ENCODE measurements at regions not wholly inside any gene's neighbourhood (a gene's known extent, or its start where the extent isn't known, plus 50 kb on each side); places are given as distances from the start of the nearest gene placed in this dataset.

DNA sequence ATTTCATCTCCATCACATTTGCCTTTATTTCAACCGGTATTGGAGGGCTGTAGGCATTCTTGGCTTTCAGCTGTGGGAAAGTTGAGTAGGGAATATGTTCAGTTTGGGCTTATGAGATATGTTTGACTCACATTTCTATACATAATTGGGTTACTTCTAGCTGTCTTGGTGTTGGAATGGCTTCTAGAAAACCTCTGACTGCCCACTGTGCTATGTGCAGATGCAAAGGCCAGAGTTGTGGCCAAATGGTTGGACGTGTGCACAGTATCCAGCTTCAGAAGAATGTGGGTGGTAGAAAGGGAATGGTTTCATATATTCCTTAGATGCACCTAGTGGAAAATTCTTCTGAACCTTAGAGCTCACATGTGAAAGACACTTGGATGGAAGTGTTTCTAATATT is 92.6 kb upstream of the H2AZ1 start:
- no peak overlapping the region for H3K27ac ChIP-seq (ENCODE audit: low read depth, low read length)
- no peaks in the 10 kb centered on the region for H3K36me3 ChIP-seq (ENCODE audit: control insufficient read depth in 1 of 2, insufficient read depth in 2 of 2, low read length in 2 of 2)
- no peak overlapping the region for H3K9ac ChIP-seq (ENCODE audit: low read depth in 1 of 2, low read length in 2 of 2)
- no peaks in the 10 kb centered on the region for H3K27me3 ChIP-seq (ENCODE audit: control insufficient read depth in 1 of 2, insufficient read depth in 2 of 2, low read length in 2 of 2)
- no peaks in the 10 kb centered on the region for H3K4me1 ChIP-seq (ENCODE audit: control insufficient read depth in 1 of 2, insufficient read depth in 2 of 2, low read length in 2 of 2)
- H3K4me3 ChIP-seq (ENCODE audit: low read depth in 1 of 2, low read length in 2 of 2), result no peak overlapping the region
- no peaks in the 10 kb centered on the region for H3K9me3 ChIP-seq (ENCODE audit: control insufficient read depth in 1 of 2, low read length in 2 of 2)

- Histone ChIP-seq H3K4me3 (ENCODE audit: low read depth in 1 of 2, low read length in 2 of 2) (no peak overlapping the region), H3K9me3 (ENCODE audit: control insufficient read depth in 1 of 2, low read length in 2 of 2) (no peaks in the 10 kb centered on the region)
These were observed 92.2 kb upstream of the H2AZ1 start for GRCh38 chr4:100042235-100042634.

DNA sequence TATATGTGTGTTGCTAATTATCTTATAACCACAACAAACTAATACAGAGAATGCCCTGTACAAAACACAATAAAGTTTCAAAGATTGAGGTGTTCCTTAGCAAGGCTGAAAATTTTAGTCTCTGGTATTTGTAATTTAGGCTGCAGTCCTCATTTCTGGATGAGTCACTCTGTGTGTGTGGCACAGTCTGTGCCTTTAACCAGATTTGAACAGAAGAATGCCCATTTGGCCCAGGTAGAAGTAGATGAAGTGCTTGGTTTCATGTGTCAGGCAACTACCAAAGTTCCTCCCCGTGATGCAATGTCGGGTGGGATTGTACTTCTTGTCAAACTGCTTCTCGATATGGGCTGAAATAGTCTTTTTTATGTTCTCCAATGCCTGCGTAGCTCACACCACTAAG is 91.6 kb upstream of the H2AZ1 start:
- Histone ChIP-seq H3K27ac (ENCODE audit: low read depth, low read length) (no peak overlapping the region), H3K36me3 (ENCODE audit: control insufficient read depth in 1 of 2, insufficient read depth in 2 of 2, low read length in 2 of 2) (no peaks in the 10 kb centered on the region), H3K4me3 (ENCODE audit: low read depth in 1 of 2, low read length in 2 of 2) (no peak overlapping the region), H3K9ac (ENCODE audit: low read depth in 1 of 2, low read length in 2 of 2) (no peak overlapping the region), H3K9me3 (ENCODE audit: control insufficient read depth in 1 of 2, low read length in 2 of 2) (no peaks in the 10 kb centered on the region), H3K4me1 (ENCODE audit: control insufficient read depth in 1 of 2, insufficient read depth in 2 of 2, low read length in 2 of 2) (no peaks in the 10 kb centered on the region), H3K27me3 (ENCODE audit: control insufficient read depth in 1 of 2, insufficient read depth in 2 of 2, low read length in 2 of 2) (no peaks in the 10 kb centered on the region)

More at GRCh38 chr4:100042235-100042634, 92.2 kb upstream of the H2AZ1 start:
- no peaks in the 10 kb centered on the region for H3K27me3 ChIP-seq (ENCODE audit: control insufficient read depth in 1 of 2, insufficient read depth in 2 of 2, low read length in 2 of 2)
- H3K36me3 ChIP-seq (ENCODE audit: control insufficient read depth in 1 of 2, insufficient read depth in 2 of 2, low read length in 2 of 2), result no peaks in the 10 kb centered on the region
- no peak overlapping the region for H3K9ac ChIP-seq (ENCODE audit: low read depth in 1 of 2, low read length in 2 of 2)
- no peaks in the 10 kb centered on the region for H3K4me1 ChIP-seq (ENCODE audit: control insufficient read depth in 1 of 2, insufficient read depth in 2 of 2, low read length in 2 of 2)
- H3K27ac ChIP-seq (ENCODE audit: low read depth, low read length), result no peak overlapping the region

GRCh38 chr4:100034023-100034664 is 84.1 kb upstream of the H2AZ1 start:
- H3K4me1 ChIP-seq (ENCODE audit: control insufficient read depth in 1 of 2, insufficient read depth in 2 of 2, low read length in 2 of 2), result no peaks in the 10 kb centered on the region
- H3K27me3 ChIP-seq (ENCODE audit: control insufficient read depth in 1 of 2, insufficient read depth in 2 of 2, low read length in 2 of 2), result no peaks in the 10 kb centered on the region
- no peak overlapping the region for H3K27ac ChIP-seq (ENCODE audit: low read depth, low read length)
- no peak overlapping the region for H3K4me3 ChIP-seq (ENCODE audit: low read depth in 1 of 2, low read length in 2 of 2)
- no peaks in the 10 kb centered on the region for H3K9me3 ChIP-seq (ENCODE audit: control insufficient read depth in 1 of 2, low read length in 2 of 2)
- H3K36me3 ChIP-seq (ENCODE audit: control insufficient read depth in 1 of 2, insufficient read depth in 2 of 2, low read length in 2 of 2), result no peaks in the 10 kb centered on the region
- no peak overlapping the region for H3K9ac ChIP-seq (ENCODE audit: low read depth in 1 of 2, low read length in 2 of 2)

GRCh38 chr4:100026066-100026465 is 76.0 kb upstream of the H2AZ1 start:
- Histone ChIP-seq H3K36me3 (ENCODE audit: control insufficient read depth in 1 of 2, insufficient read depth in 2 of 2, low read length in 2 of 2) (no peaks in the 10 kb centered on the region), H3K4me3 (ENCODE audit: low read depth in 1 of 2, low read length in 2 of 2) (no peak overlapping the region), H3K27ac (ENCODE audit: low read depth, low read length) (no peak overlapping the region), H3K9me3 (ENCODE audit: control insufficient read depth in 1 of 2, low read length in 2 of 2) (no peaks in the 10 kb centered on the region), H3K4me1 (ENCODE audit: control insufficient read depth in 1 of 2, insufficient read depth in 2 of 2, low read length in 2 of 2) (no peaks in the 10 kb centered on the region), H3K9ac (ENCODE audit: low read depth in 1 of 2, low read length in 2 of 2) (no peak overlapping the region), H3K27me3 (ENCODE audit: control insufficient read depth in 1 of 2, insufficient read depth in 2 of 2, low read length in 2 of 2) (no peaks in the 10 kb centered on the region)

- Histone ChIP-seq H3K4me1 (ENCODE audit: control insufficient read depth in 1 of 2, insufficient read depth in 2 of 2, low read length in 2 of 2) (no peaks in the 10 kb centered on the region), H3K4me3 (ENCODE audit: low read depth in 1 of 2, low read length in 2 of 2) (no peak overlapping the region), H3K27ac (ENCODE audit: low read depth, low read length) (no peak overlapping the region), H3K36me3 (ENCODE audit: control insufficient read depth in 1 of 2, insufficient read depth in 2 of 2, low read length in 2 of 2) (no peaks in the 10 kb centered on the region), H3K9ac (ENCODE audit: low read depth in 1 of 2, low read length in 2 of 2) (no peak overlapping the region), H3K27me3 (ENCODE audit: control insufficient read depth in 1 of 2, insufficient read depth in 2 of 2, low read length in 2 of 2) (no peaks in the 10 kb centered on the region), H3K9me3 (ENCODE audit: control insufficient read depth in 1 of 2, low read length in 2 of 2) (no peaks in the 10 kb centered on the region)
These were observed 73.7 kb upstream of the H2AZ1 start for GRCh38 chr4:100023800-100024199.

DNA sequence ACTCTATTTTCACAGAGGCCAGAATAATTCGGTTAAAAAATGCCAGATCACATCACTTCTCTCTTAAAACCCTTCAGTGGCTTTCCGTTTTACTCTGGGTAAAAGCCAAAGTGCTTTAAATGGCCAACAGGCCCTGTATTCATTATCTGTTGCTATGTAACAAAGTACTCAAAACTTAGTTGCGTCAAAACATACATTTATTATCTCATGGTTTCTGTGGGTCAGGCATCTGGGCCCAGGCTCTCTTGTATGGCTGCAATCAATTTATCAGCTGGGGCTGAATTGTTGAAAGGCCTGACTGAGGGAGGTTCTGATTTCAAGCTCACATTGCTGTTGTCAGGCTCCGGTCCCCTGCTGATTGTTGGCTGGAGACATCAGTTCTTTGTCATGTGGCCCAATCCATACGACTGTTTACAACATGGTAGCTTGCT is 72.7 kb upstream of the H2AZ1 start:
- Histone ChIP-seq H3K9ac (ENCODE audit: low read depth in 1 of 2, low read length in 2 of 2) (no peak overlapping the region), H3K9me3 (ENCODE audit: control insufficient read depth in 1 of 2, low read length in 2 of 2) (no peaks in the 10 kb centered on the region), H3K36me3 (ENCODE audit: control insufficient read depth in 1 of 2, insufficient read depth in 2 of 2, low read length in 2 of 2) (no peaks in the 10 kb centered on the region), H3K4me1 (ENCODE audit: control insufficient read depth in 1 of 2, insufficient read depth in 2 of 2, low read length in 2 of 2) (no peaks in the 10 kb centered on the region), H3K27ac (ENCODE audit: low read depth, low read length) (no peak overlapping the region), H3K27me3 (ENCODE audit: control insufficient read depth in 1 of 2, insufficient read depth in 2 of 2, low read length in 2 of 2) (no peaks in the 10 kb centered on the region), H3K4me3 (ENCODE audit: low read depth in 1 of 2, low read length in 2 of 2) (no peak overlapping the region)

- no peak overlapping the region for H3K27ac ChIP-seq (ENCODE audit: low read depth, low read length)
- H3K27me3 ChIP-seq (ENCODE audit: control insufficient read depth in 1 of 2, insufficient read depth in 2 of 2, low read length in 2 of 2), result no peaks in the 10 kb centered on the region
- no peaks in the 10 kb centered on the region for H3K4me1 ChIP-seq (ENCODE audit: control insufficient read depth in 1 of 2, insufficient read depth in 2 of 2, low read length in 2 of 2)
- no peak overlapping the region for H3K4me3 ChIP-seq (ENCODE audit: low read depth in 1 of 2, low read length in 2 of 2)
- H3K36me3 ChIP-seq (ENCODE audit: control insufficient read depth in 1 of 2, insufficient read depth in 2 of 2, low read length in 2 of 2), result no peaks in the 10 kb centered on the region
- H3K9me3 ChIP-seq (ENCODE audit: control insufficient read depth in 1 of 2, low read length in 2 of 2), result no peaks in the 10 kb centered on the region
- H3K9ac ChIP-seq (ENCODE audit: low read depth in 1 of 2, low read length in 2 of 2), result no peak overlapping the region
These were observed 69.7 kb upstream of the H2AZ1 start for GRCh38 chr4:100019821-100020220.

DNA sequence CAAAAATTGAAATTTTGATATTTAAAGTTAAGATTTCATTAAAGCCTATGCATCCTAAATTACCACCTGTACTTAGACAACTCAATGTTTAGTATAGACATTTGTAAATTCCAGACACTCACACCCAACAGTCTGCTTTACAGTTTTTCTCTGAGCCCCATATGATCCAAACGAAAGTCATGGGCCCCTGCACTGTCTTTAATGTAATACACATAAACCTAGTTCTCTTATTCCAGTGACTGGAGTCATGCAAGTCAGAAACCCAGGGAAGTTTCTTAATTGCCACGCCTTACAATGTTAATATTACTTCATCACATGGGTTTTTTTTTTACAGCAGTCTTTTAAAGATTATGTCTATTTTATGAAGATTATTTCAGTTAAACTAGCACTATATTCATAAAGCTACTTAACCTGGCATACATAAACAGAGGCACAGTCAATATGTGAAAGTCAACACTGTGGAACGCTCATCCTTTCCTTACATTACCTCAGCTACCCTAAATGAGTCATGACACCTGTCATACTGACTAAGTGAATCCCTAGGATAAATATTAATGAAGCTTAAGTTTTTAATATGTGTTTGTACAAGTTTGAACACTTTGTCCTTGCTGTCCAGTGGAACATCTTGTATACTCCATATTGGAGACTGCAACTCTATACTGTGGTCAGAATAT is 67.7 kb upstream of the H2AZ1 start:
- no peaks in the 10 kb centered on the region for H3K36me3 ChIP-seq (ENCODE audit: control insufficient read depth in 1 of 2, insufficient read depth in 2 of 2, low read length in 2 of 2)
- H3K4me3 ChIP-seq (ENCODE audit: low read depth in 1 of 2, low read length in 2 of 2), result no peak overlapping the region
- no peak overlapping the region for H3K9ac ChIP-seq (ENCODE audit: low read depth in 1 of 2, low read length in 2 of 2)
- H3K27ac ChIP-seq (ENCODE audit: low read depth, low read length), result no peak overlapping the region
- no peaks in the 10 kb centered on the region for H3K9me3 ChIP-seq (ENCODE audit: control insufficient read depth in 1 of 2, low read length in 2 of 2)
- no peaks in the 10 kb centered on the region for H3K27me3 ChIP-seq (ENCODE audit: control insufficient read depth in 1 of 2, insufficient read depth in 2 of 2, low read length in 2 of 2)
- H3K4me1 ChIP-seq (ENCODE audit: control insufficient read depth in 1 of 2, insufficient read depth in 2 of 2, low read length in 2 of 2), result no peaks in the 10 kb centered on the region

GRCh38 chr4:100016191-100016590 is 66.1 kb upstream of the H2AZ1 start:
- Histone ChIP-seq H3K36me3 (ENCODE audit: control insufficient read depth in 1 of 2, insufficient read depth in 2 of 2, low read length in 2 of 2) (no peaks in the 10 kb centered on the region), H3K27ac (ENCODE audit: low read depth, low read length) (no peak overlapping the region), H3K9ac (ENCODE audit: low read depth in 1 of 2, low read length in 2 of 2) (no peak overlapping the region), H3K9me3 (ENCODE audit: control insufficient read depth in 1 of 2, low read length in 2 of 2) (no peaks in the 10 kb centered on the region), H3K4me1 (ENCODE audit: control insufficient read depth in 1 of 2, insufficient read depth in 2 of 2, low read length in 2 of 2) (no peaks in the 10 kb centered on the region), H3K4me3 (ENCODE audit: low read depth in 1 of 2, low read length in 2 of 2) (no peak overlapping the region), H3K27me3 (ENCODE audit: control insufficient read depth in 1 of 2, insufficient read depth in 2 of 2, low read length in 2 of 2) (no peaks in the 10 kb centered on the region)

Data from duodenal mucosa (tissue), 2 donors.